ENCODE measurements at regions not wholly inside any gene's neighbourhood (a gene's known extent, or its start where the extent isn't known, plus 50 kb on each side); places are given as distances from the start of the nearest gene placed in this dataset.

DNA sequence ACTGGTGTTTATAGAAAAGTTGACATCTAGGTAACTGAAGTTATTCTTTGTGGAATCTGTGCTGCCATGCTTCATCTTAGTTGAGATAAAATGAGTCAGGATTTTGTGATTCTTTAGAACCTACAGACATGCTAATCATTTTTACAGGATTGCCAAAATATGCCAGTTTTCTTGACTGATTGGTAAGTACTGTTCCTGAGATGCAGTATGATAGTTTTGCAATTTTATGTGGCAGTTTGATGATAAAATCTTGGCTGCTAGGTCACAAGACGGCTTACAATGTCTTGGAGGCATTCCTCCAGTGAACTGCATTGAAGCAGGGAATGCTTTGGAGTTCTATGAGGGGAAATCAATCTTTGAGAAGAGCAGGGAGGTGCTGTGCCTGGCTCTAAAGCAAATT is 104.4 kb upstream of the ESX1 start:
- no peak overlapping the region for H3K4me2 ChIP-seq
- H3K4me3 ChIP-seq: no peak overlapping the region
- no peaks in the 10 kb centered on the region for H3K9me3 ChIP-seq (ENCODE audit: low read depth)
- no peaks in the 10 kb centered on the region for H3K9me2 ChIP-seq (replicated peaks; ENCODE audit: insufficient read depth)
- H3K27me3 ChIP-seq: no peaks in the 10 kb centered on the region
- H3K79me2 ChIP-seq: no peaks in the 10 kb centered on the region
- H2AFZ ChIP-seq: no peak overlapping the region
- TF ChIP-seq CTCF (IDR thresholded peaks at IDR 0.05; ENCODE audit: poor library complexity): no peak
- no peaks in the 10 kb centered on the region for H3K4me1 ChIP-seq (ENCODE audit: insufficient read depth)
- H3K36me3 ChIP-seq (replicated peaks; ENCODE audit: insufficient read depth, low read depth): no peaks in the 10 kb centered on the region
- no peaks in the 10 kb centered on the region for H4K20me1 ChIP-seq (ENCODE audit: insufficient read depth, poor library complexity, severe bottlenecking)
- DNase-seq (ENCODE audit: low spot score): no peak
- no peak overlapping the region for H3K27ac ChIP-seq
- WGBS (ENCODE audit: low lambda C conversion rate, missing lambda C conversion rate): 20% methylated on average over 1 of the region's 1 CpG

GRCh38 chrX:104351173-104351769 is 96.5 kb upstream of the ESX1 start:
- no peak overlapping the region for H3K27ac ChIP-seq
- H3K9me2 ChIP-seq (replicated peaks; ENCODE audit: insufficient read depth): no peaks in the 10 kb centered on the region

GRCh38 chrX:104347860-104348259 is 93.1 kb upstream of the ESX1 start:
- Histone ChIP-seq H3K4me2 (no peak overlapping the region), H3K4me3 (no peak overlapping the region), H4K20me1 (ENCODE audit: insufficient read depth, poor library complexity, severe bottlenecking) (no peaks in the 10 kb centered on the region), H3K9me3 (ENCODE audit: low read depth) (no peaks in the 10 kb centered on the region), H3K4me1 (ENCODE audit: insufficient read depth) (no peaks in the 10 kb centered on the region), H3K36me3 (replicated peaks; ENCODE audit: insufficient read depth, low read depth) (no peaks in the 10 kb centered on the region), H3K9me2 (replicated peaks; ENCODE audit: insufficient read depth) (no peaks in the 10 kb centered on the region), H3K27ac (no peak overlapping the region), H3K79me2 (no peaks in the 10 kb centered on the region), H3K27me3 (no peaks in the 10 kb centered on the region), H2AFZ (no peak overlapping the region)
- DNase-seq (ENCODE audit: low spot score): no peak
- WGBS (ENCODE audit: low lambda C conversion rate, missing lambda C conversion rate): 46% methylated on average over 4 of the region's 4 CpGs
- TF ChIP-seq EZH2phosphoT487 (IDR thresholded peaks at IDR 0.05; ENCODE audit: low read depth, severe bottlenecking, unreplicated experiment): no peak
- TF ChIP-seq CTCF (IDR thresholded peaks at IDR 0.05; ENCODE audit: poor library complexity): no peak
- no peak for TF ChIP-seq EZH2 (IDR thresholded peaks at IDR 0.05; ENCODE audit: borderline replicate concordance)

More at GRCh38 chrX:104351173-104351769, 96.5 kb upstream of the ESX1 start:
- TF ChIP-seq EZH2 (IDR thresholded peaks at IDR 0.05; ENCODE audit: borderline replicate concordance): no peak
- TF ChIP-seq EZH2phosphoT487 (IDR thresholded peaks at IDR 0.05; ENCODE audit: low read depth, severe bottlenecking, unreplicated experiment): no peak
- no peak for TF ChIP-seq CTCF (IDR thresholded peaks at IDR 0.05; ENCODE audit: poor library complexity)
- no peaks in the 10 kb centered on the region for H3K27me3 ChIP-seq
- no peaks in the 10 kb centered on the region for H3K4me1 ChIP-seq (ENCODE audit: insufficient read depth)
- no peaks in the 10 kb centered on the region for H3K79me2 ChIP-seq
- no peak overlapping the region for H2AFZ ChIP-seq
- no peaks in the 10 kb centered on the region for H3K36me3 ChIP-seq (replicated peaks; ENCODE audit: insufficient read depth, low read depth)
- no peak overlapping the region for H3K4me3 ChIP-seq
- no peaks in the 10 kb centered on the region for H4K20me1 ChIP-seq (ENCODE audit: insufficient read depth, poor library complexity, severe bottlenecking)
- WGBS (ENCODE audit: low lambda C conversion rate, missing lambda C conversion rate): 53% methylated on average over 3 of the region's 3 CpGs
- H3K4me2 ChIP-seq: no peak overlapping the region
- H3K9me3 ChIP-seq (ENCODE audit: low read depth): no peaks in the 10 kb centered on the region
- DNase-seq (ENCODE audit: low spot score): no peak

Measured in hepatocyte (in vitro differentiated cells).